Parathyroid adenoma (tissue), 2 donors: ENCODE measurements at regions not wholly inside any gene's neighbourhood (a gene's known extent, or its start where the extent isn't known, plus 50 kb on each side); places are given as distances from the start of the nearest gene placed in this dataset.

ENCODE experiments used
- H2AFZ ChIP-seq: fragments of 300-600 bp; sonication (generic); one replicate; pipeline ENCODE4 v1.7.0; 2017; ENCODE audit warnings: antibody characterized with exemption, mild to moderate bottlenecking
- H3K27ac ChIP-seq: fragments of 300-600 bp; sonication (generic); one replicate; pipeline ENCODE4 v1.7.0; 2017
- H3K27me3 ChIP-seq: fragments of 300-600 bp; sonication (generic); one replicate; pipeline ENCODE4 v1.7.0; 2017; ENCODE audit warnings: low read length; ENCODE audit not compliant: control insufficient read depth, insufficient read depth
- H3K36me3 ChIP-seq: fragments of 300-600 bp; sonication (generic); one replicate; pipeline ENCODE4 v1.7.0; 2017; ENCODE audit warnings: low read length; ENCODE audit not compliant: control insufficient read depth, insufficient read depth
- H3K4me1 ChIP-seq: fragments of 300-600 bp; sonication (generic); one replicate; pipeline ENCODE4 v1.7.0; 2017; ENCODE audit warnings: control low read depth
- H3K4me2 ChIP-seq: fragments of 300-600 bp; sonication (generic); one replicate; pipeline ENCODE4 v1.7.0; 2017; ENCODE audit warnings: low read length
- H3K4me3 ChIP-seq: fragments of 300-600 bp; sonication (generic); one replicate; pipeline ENCODE4 v1.7.0; 2017; ENCODE audit warnings: low read depth, low read length
- H3K79me2 ChIP-seq: fragments of 300-600 bp; sonication (generic); one replicate; pipeline ENCODE4 v1.7.0; 2017; ENCODE audit warnings: control low read depth
- H3K9ac ChIP-seq: fragments of 300-600 bp; sonication (generic); one replicate; pipeline ENCODE4 v1.7.0; 2017; ENCODE audit warnings: mild to moderate bottlenecking
- H3K9me3 ChIP-seq: fragments of 300-600 bp; sonication (generic); one replicate; pipeline ENCODE4 v1.7.0; 2017; ENCODE audit warnings: low read length; ENCODE audit not compliant: control insufficient read depth
- CTCF ChIP-seq: fragments of 300-600 bp; sonication (generic); IDR thresholded peaks from one replicate; pipeline ENCODE4 v1.7.0; 2017; ENCODE audit warnings: antibody characterized with exemption, mild to moderate bottlenecking
- donor health status: primary hyperparathyroidism.

DNA sequence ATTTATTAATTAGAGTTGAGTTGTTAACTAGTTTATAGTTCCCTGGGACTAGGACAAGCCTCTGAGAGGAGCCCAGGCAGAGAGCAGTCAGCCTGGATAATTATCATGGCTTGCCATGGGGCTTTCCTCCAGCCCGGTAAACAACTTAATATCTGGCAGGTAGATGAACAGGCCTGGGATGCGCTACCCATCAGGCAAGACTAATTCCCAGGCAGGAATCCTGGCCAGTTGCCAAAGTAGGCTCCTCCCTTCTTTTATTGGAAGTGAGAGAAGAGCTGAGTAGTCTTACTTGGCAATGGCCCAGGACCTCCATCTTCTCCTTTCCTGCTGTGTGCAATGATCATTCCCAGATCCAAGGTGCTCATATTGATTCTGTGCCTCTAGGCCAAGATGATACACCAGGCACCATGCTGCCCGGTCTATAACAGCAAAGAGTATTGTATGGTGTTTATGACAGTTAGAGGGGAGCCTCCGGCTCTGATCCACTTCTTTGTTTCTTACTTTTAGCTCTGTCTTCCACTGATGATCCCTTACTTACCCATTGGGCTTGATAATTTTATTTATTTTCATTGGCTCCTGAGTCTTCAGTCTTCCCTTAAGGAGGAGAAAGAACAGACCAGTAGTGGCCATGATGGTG lies 408.7 kb downstream of the REEP3 start:
- Histone ChIP-seq H3K79me2 (no peaks in the 10 kb centered on the region), H3K4me2 (no peak overlapping the region), H3K4me1 (no peaks in the 10 kb centered on the region), H2AFZ (no peak overlapping the region), H3K27me3 (no peaks in the 10 kb centered on the region), H3K9me3 (no peaks in the 10 kb centered on the region), H3K27ac (no peak overlapping the region), H3K4me3 (no peak overlapping the region), H3K9ac (no peak overlapping the region), H3K36me3 (no peaks in the 10 kb centered on the region)
- TF ChIP-seq CTCF = no peak

- Histone ChIP-seq H3K4me3 (no peak overlapping the region), H3K79me2 (no peaks in the 10 kb centered on the region), H3K27ac (no peak overlapping the region), H2AFZ (no peak overlapping the region), H3K4me2 (no peak overlapping the region), H3K9me3 (no peaks in the 10 kb centered on the region), H3K4me1 (no peaks in the 10 kb centered on the region), H3K27me3 (no peaks in the 10 kb centered on the region), H3K9ac (no peak overlapping the region), H3K36me3 (no peaks in the 10 kb centered on the region)
- no peak for TF ChIP-seq CTCF
Observed at GRCh38 chr10:63930584-63930983, 409.4 kb downstream of the REEP3 start.

GRCh38 chr10:63935705-63936104 lies 414.5 kb downstream of the REEP3 start:
- H3K4me1 ChIP-seq = no peaks in the 10 kb centered on the region
- H2AFZ ChIP-seq = no peak overlapping the region
- H3K27me3 ChIP-seq = no peaks in the 10 kb centered on the region
- H3K36me3 ChIP-seq = no peaks in the 10 kb centered on the region
- H3K4me3 ChIP-seq = no peak overlapping the region
- no peak overlapping the region for H3K9ac ChIP-seq
- H3K4me2 ChIP-seq = no peak overlapping the region
- no peaks in the 10 kb centered on the region for H3K9me3 ChIP-seq
- no peaks in the 10 kb centered on the region for H3K79me2 ChIP-seq
- no peak for TF ChIP-seq CTCF
- H3K27ac ChIP-seq = no peak overlapping the region

GRCh38 chr10:63940277-63940922 lies 419.2 kb downstream of the REEP3 start:
- Histone ChIP-seq H2AFZ (no peak overlapping the region), H3K9ac (no peak overlapping the region), H3K27ac (no peak overlapping the region), H3K4me2 (no peak overlapping the region), H3K36me3 (no peaks in the 10 kb centered on the region), H3K9me3 (no peaks in the 10 kb centered on the region), H3K4me3 (no peak overlapping the region), H3K4me1 (peaks cover 2% of the 10 kb centered on the region), H3K79me2 (no peaks in the 10 kb centered on the region), H3K27me3 (no peaks in the 10 kb centered on the region)
- no peak for TF ChIP-seq CTCF

- Histone ChIP-seq H3K27ac (no peak overlapping the region), H3K4me3 (no peak overlapping the region), H3K36me3 (no peaks in the 10 kb centered on the region), H3K9me3 (no peaks in the 10 kb centered on the region), H3K79me2 (no peaks in the 10 kb centered on the region), H3K27me3 (no peaks in the 10 kb centered on the region), H3K4me2 (no peak overlapping the region), H2AFZ (no peak overlapping the region), H3K9ac (no peak overlapping the region), H3K4me1 (no peaks in the 10 kb centered on the region)
- TF ChIP-seq CTCF = no peak
Observed at GRCh38 chr10:63964406-63964805, 443.2 kb downstream of the REEP3 start.
